D341Med (cell line): ENCODE measurements at regions not wholly inside any gene's neighbourhood (a gene's known extent, or its start where the extent isn't known, plus 50 kb on each side); places are given as distances from the start of the nearest gene placed in this dataset.
"Not testable (repeated sequence)": the region's sequence is repeated elsewhere in the genome, so short reads cannot be mapped to it uniquely, and the experiment has no call there.

Experiments used
- DNase-seq: peaks from one replicate; pipeline ENCODE4 v3.0.0; 2012; ENCODE audit warnings: low spot score

DNA sequence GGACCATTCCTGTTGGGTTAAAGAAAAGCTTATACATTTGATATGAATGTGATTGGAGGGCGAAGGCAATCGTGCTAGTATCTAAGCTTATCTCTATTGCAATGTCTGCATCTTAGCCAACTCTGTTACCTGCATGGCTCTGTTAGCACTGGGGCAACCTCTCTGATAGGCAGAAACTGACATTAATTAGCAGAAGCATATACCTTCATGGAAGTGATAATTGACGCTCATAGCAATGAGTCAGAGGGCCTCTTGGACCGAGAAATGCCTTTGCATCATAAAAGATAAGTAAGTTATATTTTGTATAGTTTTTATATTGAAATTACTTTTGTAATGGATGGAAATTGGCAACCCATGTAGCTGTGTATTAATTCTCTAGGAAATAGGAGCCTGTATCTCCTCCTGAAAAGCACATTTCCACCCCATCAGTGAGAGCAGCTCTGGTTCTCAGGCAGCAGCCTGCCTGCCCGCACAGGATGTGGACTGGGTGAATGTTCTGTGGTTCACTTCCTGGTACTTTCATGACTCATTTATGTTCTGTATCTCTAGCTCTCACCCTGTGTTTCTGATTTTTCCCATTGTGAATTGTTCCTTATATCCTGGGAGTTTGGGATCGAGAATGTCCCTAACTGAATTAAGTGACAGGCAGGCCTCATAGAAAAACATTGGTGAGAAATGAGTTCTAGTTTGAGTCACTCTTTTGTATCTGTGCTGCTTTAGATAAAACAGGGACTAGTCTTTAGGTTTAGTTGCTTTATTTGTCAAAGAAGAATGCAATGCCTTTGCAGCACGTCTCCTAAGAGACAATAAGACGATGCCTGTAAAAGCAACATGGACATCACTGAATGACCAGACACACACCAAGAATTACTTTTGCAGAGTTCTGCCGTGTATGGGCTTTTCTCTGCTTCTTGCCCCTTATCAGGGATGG lies 344.9 kb downstream of the DCDC2C start:
- DNase-seq: no peak

- DNase-seq: no peak
Observed at GRCh38 chr2:4049463-4049862, 346.1 kb downstream of the DCDC2C start.

- DNase-seq: no peak
Observed at GRCh38 chr2:4053769-4054493, 350.6 kb downstream of the DCDC2C start.

GRCh38 chr2:4066217-4066616 lies 362.8 kb downstream of the DCDC2C start:
- DNase-seq: no peak

GRCh38 chr2:4073026-4073569 lies 369.7 kb downstream of the DCDC2C start:
- DNase-seq: no peak

GRCh38 chr2:4077017-4077416 lies 373.6 kb downstream of the DCDC2C start:
- DNase-seq: no peak

- no peak for DNase-seq
Observed at GRCh38 chr2:4085186-4085585, 381.8 kb downstream of the DCDC2C start.

GRCh38 chr2:4090668-4091630 lies 387.6 kb downstream of the DCDC2C start:
- no peak for DNase-seq

DNA sequence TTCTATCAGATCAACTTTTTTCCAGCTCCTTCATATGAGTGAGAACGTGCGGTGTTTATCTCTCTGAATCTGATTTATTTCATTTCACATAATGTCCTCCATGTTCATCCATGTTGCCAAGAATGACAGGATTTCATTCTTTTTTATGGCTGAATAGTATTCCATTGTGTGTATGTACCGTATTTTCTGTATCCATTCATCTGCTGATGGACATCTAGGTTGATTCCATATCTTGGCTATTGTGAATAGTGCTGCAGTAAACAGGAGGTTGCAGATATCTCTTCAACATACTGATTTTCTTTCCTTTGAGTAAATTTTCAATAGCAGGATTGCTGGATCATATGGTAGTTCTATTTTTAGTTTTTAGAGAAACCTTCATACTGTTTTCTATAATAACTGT lies 388.5 kb downstream of the DCDC2C start:
- no peak for DNase-seq

DNA sequence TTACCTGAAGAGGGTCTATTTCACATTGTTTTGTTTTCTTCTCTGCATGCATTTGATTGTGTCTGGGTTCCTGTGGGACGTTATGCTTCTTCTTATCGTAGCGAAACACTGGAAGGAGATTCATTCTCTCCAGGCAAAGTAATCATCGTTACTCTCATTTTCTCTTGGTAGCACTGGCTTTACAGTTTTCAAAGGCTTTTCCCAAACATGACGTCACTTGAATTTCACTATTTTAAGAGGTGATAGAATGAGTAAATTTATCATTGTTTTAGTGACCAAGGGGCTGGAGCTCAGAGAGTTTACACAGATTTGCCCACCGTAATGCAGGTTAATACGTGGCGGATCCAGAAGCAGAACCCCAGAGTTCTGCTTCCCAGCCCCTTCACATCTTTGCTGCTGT lies 391.4 kb downstream of the DCDC2C start:
- no peak for DNase-seq

DNA sequence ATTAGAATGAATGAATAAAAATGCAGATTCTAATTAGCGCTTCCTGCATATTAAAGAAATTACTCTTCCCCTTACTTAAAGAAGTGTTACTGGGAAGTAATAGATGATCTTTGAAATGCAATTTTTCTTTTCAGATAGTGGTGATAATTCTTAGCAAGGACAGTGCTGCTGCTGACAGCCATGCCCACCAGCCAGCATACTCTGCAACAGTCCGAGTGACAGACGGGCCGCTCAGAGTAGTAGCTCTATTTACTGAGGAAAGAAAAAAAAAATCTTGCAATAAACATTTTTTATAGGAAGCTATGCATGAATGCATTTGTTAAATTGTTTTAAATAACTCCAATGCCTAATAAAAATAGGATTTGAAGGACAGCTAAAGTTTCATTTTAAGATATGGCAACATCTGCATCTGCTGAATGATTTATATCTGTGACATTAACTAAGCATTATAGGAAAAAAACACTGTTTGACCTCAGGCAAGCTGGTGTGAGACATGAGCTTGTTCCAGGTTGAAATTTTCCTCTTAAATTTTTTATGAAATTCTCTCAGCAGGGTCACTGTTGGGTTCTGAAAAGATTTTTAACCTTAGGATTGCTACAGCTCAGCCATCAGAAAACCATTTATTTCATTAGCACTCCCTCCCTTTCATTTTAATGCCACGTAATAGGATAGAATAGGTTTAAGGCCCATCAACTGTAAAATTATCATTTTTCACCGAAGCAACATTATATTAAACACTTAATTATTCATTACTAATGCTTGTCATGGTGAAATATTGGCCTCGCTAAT lies 393.8 kb downstream of the DCDC2C start:
- no peak for DNase-seq

GRCh38 chr2:4098137-4098536 lies 394.8 kb downstream of the DCDC2C start:
- DNase-seq: no peak

GRCh38 chr2:4101936-4102335 lies 398.6 kb downstream of the DCDC2C start:
- no peak for DNase-seq

GRCh38 chr2:4107179-4107578 lies 403.8 kb downstream of the DCDC2C start:
- no peak for DNase-seq

DNA sequence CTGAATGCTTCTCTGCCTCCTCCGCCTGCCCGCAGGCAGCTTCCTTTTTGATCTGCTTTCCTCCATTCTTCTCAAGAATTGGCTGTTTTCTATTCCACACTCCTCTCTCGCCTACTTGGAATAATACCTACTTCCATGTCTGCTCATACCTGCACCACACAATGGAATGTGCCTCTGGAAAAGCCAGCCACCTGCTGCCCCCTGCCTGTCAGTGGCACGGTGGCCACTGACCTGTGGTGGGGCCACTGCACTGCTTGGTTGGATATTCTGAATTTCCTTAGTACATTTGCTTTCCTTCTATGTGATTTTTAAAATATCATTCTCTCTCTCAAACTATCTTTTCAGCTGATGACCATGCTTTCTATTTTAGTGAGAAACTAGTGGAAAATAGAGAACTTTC lies 406.9 kb downstream of the DCDC2C start:
- no peak for DNase-seq

- DNase-seq: not testable (repeated sequence)
Observed at GRCh38 chr2:4115435-4115834, 412.1 kb downstream of the DCDC2C start.

DNA sequence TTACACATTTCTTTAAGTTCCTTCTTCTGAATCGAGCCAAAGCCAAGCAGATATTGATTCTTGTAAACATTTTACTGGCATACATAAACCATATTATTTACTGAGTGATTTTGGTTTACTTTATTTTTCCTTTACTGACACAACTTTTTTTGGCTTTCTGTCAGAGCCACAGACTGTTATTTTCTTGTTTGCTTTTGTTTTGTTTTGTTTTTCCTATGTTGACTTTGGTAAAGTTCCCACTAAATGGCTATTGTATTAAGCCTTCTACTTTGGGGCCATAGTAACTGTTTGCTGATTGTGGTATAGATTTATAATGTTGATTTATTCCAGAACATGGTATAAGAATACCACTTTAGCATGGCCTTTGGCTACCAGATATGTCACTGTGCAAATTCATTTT lies 419.4 kb downstream of the DCDC2C start:
- DNase-seq: no peak

DNA sequence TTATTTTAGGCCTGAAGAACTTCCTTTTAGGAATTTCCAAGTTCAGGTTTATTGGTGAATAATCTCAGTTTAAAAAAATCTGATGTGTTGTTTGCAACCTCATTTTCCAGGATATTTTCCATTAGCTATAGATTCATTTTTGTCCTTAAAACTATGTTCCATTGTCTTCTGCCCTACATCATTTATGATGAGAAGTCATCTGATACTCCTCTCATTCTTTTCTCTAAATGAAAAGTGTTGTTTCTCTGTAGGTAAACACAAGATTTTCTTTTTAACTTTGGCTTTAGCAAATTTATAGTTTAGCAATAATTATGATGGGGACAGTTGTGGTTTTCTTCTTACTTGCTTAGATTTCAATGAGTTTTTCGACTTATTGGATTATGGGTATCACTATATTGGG lies 427.3 kb downstream of the DCDC2C start:
- no peak for DNase-seq

DNA sequence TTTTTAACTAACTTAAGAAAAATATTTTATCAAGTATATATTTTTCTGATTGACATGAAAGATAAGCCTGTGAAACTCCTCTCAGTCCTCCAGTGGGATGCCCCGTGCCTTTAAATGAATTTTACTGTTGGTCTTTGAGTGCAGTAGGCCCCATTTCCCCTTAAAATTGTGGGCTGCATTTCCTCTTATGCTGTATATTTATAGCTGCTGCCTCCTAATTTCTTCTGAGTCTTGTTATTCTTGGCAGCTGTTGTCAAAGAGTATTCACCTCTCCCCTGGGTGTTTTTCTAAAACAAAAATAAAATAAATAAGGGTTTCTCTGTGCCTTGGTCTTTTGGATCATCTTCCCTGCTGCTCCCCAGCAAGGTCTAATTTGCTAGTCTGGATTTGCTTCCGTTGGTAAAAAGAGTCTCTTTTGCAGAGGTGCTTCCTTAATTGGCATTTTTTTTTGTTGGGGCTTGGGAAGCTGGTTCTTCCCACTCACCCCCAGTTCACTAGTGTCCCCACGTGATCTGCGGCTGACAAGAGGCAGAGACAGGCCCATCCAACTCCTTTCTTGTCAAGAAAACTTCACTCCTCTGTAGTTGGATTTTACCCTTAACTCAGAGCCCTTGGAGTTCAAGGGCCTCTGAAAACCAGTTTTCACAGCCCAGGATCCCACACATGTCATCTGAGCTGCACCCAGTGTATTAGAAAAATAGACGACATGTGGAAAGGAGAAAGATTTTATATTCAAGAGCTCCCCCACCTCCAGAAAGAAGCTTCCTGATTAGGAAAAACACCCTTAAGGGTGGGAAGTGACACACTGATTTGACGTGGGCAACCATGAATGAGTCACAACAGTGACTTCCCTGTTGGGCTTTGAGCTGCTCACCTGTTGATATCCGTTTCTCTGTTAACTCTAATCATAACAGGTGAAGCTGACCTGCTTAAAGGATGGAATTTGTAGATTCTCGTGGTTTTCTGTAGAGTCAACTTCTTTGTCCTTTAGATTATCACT lies 431.5 kb downstream of the DCDC2C start:
- no peak for DNase-seq

- no peak for DNase-seq
Observed at GRCh38 chr2:4135765-4136164, 432.4 kb downstream of the DCDC2C start.
